ENCODE measurements at regions not wholly inside any gene's neighbourhood (a gene's known extent, or its start where the extent isn't known, plus 50 kb on each side); places are given as distances from the start of the nearest gene placed in this dataset.

- no peak for DNase-seq (ENCODE audit: low spot score)
Measured at GRCh38 chr1:219472596-219472995, 140.3 kb downstream of the ZC3H11B start.

- no peak for DNase-seq (ENCODE audit: low spot score)
Measured at GRCh38 chr1:219467524-219467923, 145.4 kb downstream of the ZC3H11B start.

DNA sequence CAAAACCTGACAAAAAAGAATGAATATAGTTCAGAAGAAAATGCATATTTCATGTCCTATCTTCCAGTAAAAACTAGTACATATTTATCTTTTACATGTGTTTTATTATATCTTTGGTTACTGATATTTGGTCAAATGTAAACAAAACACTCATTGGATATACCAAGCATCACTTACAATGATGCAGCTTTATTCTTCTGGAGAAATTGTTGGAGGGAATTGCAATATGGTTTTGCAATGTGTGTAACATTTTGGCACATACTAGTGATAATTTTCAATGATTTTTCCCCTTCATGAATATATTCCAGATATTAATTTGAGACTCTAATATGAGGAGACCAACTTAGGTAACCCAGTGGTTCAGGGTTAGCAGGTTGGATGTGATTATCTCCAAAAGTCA lies 146.1 kb downstream of the ZC3H11B start:
- DNase-seq (ENCODE audit: low spot score) = no peak

GRCh38 chr1:219465212-219466093 lies 147.5 kb downstream of the ZC3H11B start:
- no peak for DNase-seq (ENCODE audit: low spot score)

DNA sequence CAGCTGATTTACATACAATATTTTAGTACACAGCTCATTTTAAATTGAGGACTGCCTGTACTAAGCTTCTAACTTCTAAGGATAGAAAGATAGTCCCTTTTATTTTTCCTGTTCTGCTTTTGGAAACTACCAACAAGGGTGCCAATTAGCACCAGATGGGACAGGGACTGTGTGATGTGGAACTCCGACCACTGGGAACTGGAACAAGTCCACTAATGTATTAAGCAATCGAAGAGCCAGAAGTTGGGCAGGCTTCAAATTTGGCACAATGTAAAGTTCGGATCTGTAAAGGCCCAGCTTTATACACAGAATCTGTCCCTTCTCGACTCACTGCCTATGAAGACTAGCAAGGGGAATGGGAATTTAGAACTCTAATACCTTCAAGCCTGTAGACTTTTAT lies 149.3 kb downstream of the ZC3H11B start:
- DNase-seq (ENCODE audit: low spot score) = no peak

GRCh38 chr1:219461981-219462400 lies 150.9 kb downstream of the ZC3H11B start:
- DNase-seq (ENCODE audit: low spot score) = no peak

GRCh38 chr1:219460896-219461815 lies 151.7 kb downstream of the ZC3H11B start:
- no peak for DNase-seq (ENCODE audit: low spot score)

- DNase-seq (ENCODE audit: low spot score) = no peak
Measured at GRCh38 chr1:219460081-219460895, 152.6 kb downstream of the ZC3H11B start.

- no peak for DNase-seq (ENCODE audit: low spot score)
Measured at GRCh38 chr1:219459351-219460080, 153.4 kb downstream of the ZC3H11B start.

- DNase-seq (ENCODE audit: low spot score) = no peak
Measured at GRCh38 chr1:219446288-219446687, 166.6 kb downstream of the ZC3H11B start.

GRCh38 chr1:219445864-219446263 lies 167.0 kb downstream of the ZC3H11B start:
- DNase-seq (ENCODE audit: low spot score) = no peak

DNA sequence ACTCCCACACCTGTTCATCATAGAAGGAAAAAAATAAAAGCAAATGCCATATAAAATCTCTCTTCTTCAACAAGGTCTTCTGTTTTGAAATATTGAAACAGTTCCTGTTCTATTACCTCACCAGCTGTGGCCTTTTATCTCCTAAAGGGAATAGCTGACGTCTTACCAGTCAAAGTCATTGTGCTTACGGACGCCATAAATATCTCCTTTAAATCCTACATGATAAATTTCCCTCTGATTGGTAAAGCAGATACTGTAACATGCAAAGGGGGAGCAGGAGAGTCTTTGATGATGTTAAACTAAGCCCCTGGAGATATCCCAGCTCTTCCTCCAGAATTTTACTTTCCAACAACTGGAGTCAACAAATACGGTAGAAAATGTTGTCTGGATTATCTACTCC lies 168.4 kb downstream of the ZC3H11B start:
- DNase-seq (ENCODE audit: low spot score) = no peak

GRCh38 chr1:219443763-219444162 lies 169.1 kb downstream of the ZC3H11B start:
- no peak for DNase-seq (ENCODE audit: low spot score)

GRCh38 chr1:219442611-219443061 lies 170.3 kb downstream of the ZC3H11B start:
- DNase-seq (ENCODE audit: low spot score) = no peak

DNA sequence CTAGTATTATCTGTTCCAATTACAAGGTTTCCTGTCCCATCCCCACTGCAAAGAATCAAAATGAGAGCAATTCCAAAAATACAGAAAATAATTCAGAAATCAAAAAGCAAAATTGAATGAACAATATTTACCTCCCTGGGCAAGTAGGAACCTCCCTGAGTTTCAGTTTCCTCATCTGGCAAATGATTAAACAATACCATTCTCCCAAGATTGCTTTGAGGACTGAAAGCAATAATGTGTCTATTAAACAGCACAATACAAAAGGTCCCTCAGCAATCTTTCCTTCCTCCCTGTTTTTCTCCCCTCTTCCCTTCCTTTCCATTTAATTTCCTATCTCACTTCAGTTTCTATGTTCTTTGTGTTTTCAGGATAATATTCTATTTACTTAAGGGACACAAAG lies 171.0 kb downstream of the ZC3H11B start:
- no peak for DNase-seq (ENCODE audit: low spot score)

- no peak for DNase-seq (ENCODE audit: low spot score)
Measured at GRCh38 chr1:219439376-219439775, 173.5 kb downstream of the ZC3H11B start.

- no peak for DNase-seq (ENCODE audit: low spot score)
Measured at GRCh38 chr1:219438386-219438785, 174.5 kb downstream of the ZC3H11B start.

- DNase-seq (ENCODE audit: low spot score) = no peak
Measured at GRCh38 chr1:219434923-219435297, 178.0 kb downstream of the ZC3H11B start.

DNA sequence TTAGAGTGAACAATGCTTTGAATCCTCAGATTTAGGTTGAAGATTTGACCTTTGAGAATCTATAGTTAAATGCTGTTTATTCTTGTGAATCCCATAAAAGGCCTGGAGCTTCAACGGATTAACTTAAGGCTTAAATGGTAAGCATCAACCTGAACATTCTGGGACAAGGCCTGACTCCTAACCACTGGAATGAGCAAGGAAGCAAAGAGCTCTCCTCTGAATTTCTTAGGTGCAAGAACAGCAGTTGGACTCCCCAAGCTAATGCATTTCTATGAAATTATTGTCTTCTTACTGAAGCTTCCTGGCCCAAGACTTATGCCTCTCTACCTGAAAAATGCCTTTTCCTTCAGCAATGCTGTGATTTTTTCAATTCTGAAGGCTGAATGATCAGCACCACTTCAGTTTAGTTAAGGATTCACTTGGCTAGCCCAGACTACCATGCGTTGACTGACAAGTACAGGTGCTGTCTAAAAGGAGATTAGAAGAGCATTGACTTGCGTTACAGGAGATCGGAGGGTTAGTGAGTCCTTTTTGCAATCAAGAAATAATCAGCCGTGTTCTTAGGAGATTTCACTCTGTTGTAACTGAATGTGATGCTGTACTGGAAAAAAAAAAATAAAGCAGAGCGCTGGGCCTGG lies 178.5 kb downstream of the ZC3H11B start:
- no peak for DNase-seq (ENCODE audit: low spot score)

- no peak for DNase-seq (ENCODE audit: low spot score)
Measured at GRCh38 chr1:219433496-219434131, 179.3 kb downstream of the ZC3H11B start.
